ENCODE measurements at regions not wholly inside any gene's neighbourhood (a gene's known extent, or its start where the extent isn't known, plus 50 kb on each side); places are given as distances from the start of the nearest gene placed in this dataset.

DNA sequence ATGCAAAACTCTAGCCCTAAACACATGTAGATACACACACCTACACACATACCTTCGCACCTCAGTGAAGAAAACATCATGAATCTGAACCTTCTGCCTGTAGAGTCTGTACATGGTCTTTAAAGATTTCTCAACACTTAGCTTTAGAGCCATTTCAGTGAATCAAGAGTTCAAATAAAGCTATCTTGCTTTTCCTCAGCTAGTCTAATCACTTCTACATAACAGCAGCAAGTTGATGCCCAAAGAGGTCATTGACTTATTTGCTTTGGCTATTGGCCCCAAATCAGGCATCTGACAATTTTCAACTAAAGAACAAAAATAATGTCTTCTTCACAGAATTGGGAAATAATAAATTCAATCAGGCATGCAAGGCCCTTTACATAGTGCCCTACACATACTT, 127.9 kb upstream of the SGCD start:
- no peak for TF ChIP-seq CTCF (IDR thresholded peaks at IDR 0.05)
- no peak for TF ChIP-seq POLR2A (IDR thresholded peaks at IDR 0.05)
